ENCODE measurements at regions not wholly inside any gene's neighbourhood (a gene's known extent, or its start where the extent isn't known, plus 50 kb on each side); places are given as distances from the start of the nearest gene placed in this dataset.
"Not testable (repeated sequence)": the region's sequence is repeated elsewhere in the genome, so short reads cannot be mapped to it uniquely, and the experiment has no call there.

GRCh38 chr3:188021041-188021440 is 132.9 kb upstream of the LPP start:
- Histone ChIP-seq H3K27ac (no peak overlapping the region), H3K4me1 (ENCODE audit: low read depth) (no peaks in the 10 kb centered on the region), H3K36me3 (no peaks in the 10 kb centered on the region), H3K9me3 (ENCODE audit: low read depth) (no peaks in the 10 kb centered on the region), H3K27me3 (no peaks in the 10 kb centered on the region), H3K4me3 (no peak overlapping the region)
- TF ChIP-seq CTCF (IDR thresholded peaks at IDR 0.05; ENCODE audit: low read depth, low read length) = no peak
- peak in 1 of 2 donors; percentile 40 for DNase-seq (ENCODE audit: low read depth in 1 of 2, low spot score in 1 of 2)

GRCh38 chr3:188021502-188022040 is 132.4 kb upstream of the LPP start:
- no peak for TF ChIP-seq CTCF (IDR thresholded peaks at IDR 0.05; ENCODE audit: low read depth, low read length)
- no peak overlapping the region for H3K27ac ChIP-seq
- peak in 1 of 2 donors; percentile 80 for DNase-seq (ENCODE audit: low read depth in 1 of 2, low spot score in 1 of 2)
- H3K9me3 ChIP-seq (ENCODE audit: low read depth) = no peaks in the 10 kb centered on the region
- no peaks in the 10 kb centered on the region for H3K27me3 ChIP-seq
- no peaks in the 10 kb centered on the region for H3K4me1 ChIP-seq (ENCODE audit: low read depth)
- no peak overlapping the region for H3K4me3 ChIP-seq
- H3K36me3 ChIP-seq = no peaks in the 10 kb centered on the region

GRCh38 chr3:188022902-188023301 is 131.1 kb upstream of the LPP start:
- H3K4me3 ChIP-seq; H3K4me1 ChIP-seq (ENCODE audit: low read depth); DNase-seq (ENCODE audit: low read depth in 1 of 2, low spot score in 1 of 2); H3K36me3 ChIP-seq; H3K27ac ChIP-seq; H3K27me3 ChIP-seq; H3K9me3 ChIP-seq (ENCODE audit: low read depth): not testable (repeated sequence)

DNA sequence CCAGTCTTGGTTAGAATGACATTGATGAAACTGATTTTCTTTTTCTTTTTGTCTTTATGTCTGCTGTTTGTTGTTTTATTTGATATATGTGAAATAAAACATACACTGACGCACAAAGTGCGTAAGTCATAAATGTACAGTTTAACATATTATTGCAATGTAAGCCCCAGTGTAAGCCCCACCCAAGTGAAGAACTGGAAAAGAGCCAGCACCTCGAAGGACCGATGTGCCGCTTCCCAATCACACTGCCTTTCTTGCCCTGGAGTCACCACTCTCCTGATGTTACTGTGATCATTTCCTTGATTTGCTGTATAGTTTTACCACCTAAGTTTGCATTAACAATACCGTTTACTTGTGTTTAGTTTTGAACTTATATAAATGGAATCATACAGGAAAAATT is 128.4 kb upstream of the LPP start:
- no peak overlapping the region for H3K4me3 ChIP-seq
- no peaks in the 10 kb centered on the region for H3K4me1 ChIP-seq (ENCODE audit: low read depth)
- no peaks in the 10 kb centered on the region for H3K36me3 ChIP-seq
- no peaks in the 10 kb centered on the region for H3K27me3 ChIP-seq
- H3K9me3 ChIP-seq (ENCODE audit: low read depth) = no peaks in the 10 kb centered on the region
- no peak for TF ChIP-seq CTCF (IDR thresholded peaks at IDR 0.05; ENCODE audit: low read depth, low read length)
- H3K27ac ChIP-seq = no peak overlapping the region
- no peak for DNase-seq (ENCODE audit: low read depth in 1 of 2, low spot score in 1 of 2)

DNA sequence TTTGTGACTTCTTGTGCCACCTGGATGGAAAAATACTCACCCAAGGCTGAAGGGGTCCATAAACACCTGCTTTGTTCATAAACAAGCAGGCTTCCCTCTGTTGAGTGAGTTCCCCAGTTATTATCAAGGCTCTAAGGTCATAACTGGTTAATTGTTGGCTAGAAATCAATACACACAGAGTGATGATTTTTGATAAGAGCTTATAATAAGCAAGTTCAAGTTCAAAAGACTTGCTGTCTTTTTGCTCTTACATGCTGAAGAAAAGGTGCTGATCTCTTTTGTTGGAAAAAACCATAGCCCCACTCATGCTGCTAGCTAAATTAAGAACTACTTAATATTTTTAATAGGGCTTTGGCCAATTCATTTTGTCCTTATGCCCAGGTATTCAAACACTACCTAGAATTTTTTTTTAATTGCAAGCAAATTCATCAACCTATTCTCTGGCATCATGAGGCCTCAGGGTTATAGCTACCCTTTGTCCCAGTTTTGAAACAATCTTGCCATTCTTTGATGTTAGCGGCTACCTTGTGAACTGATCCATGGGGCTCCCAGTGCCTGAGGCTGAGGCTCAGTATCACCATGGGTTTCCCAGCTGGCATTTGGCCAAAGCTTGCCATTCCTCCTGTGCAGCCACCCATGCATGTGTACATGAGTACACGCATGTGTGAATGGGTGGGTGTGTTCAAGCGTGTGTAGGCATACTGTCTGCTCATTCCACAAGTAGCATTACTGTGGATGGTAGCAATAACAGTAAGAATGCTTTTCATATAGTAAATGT is 127.6 kb upstream of the LPP start:
- Histone ChIP-seq H3K4me3 (no peak overlapping the region), H3K4me1 (ENCODE audit: low read depth) (no peaks in the 10 kb centered on the region), H3K27ac (no peak overlapping the region), H3K36me3 (no peaks in the 10 kb centered on the region), H3K9me3 (ENCODE audit: low read depth) (no peaks in the 10 kb centered on the region), H3K27me3 (no peaks in the 10 kb centered on the region)
- DNase-seq (ENCODE audit: low read depth in 1 of 2, low spot score in 1 of 2) = no peak
- no peak for TF ChIP-seq CTCF (IDR thresholded peaks at IDR 0.05; ENCODE audit: low read depth, low read length)

- no peak for TF ChIP-seq CTCF (IDR thresholded peaks at IDR 0.05; ENCODE audit: low read depth, low read length)
- Histone ChIP-seq H3K27me3 (no peaks in the 10 kb centered on the region), H3K27ac (no peak overlapping the region), H3K36me3 (no peaks in the 10 kb centered on the region), H3K9me3 (ENCODE audit: low read depth) (no peaks in the 10 kb centered on the region), H3K4me3 (no peak overlapping the region), H3K4me1 (ENCODE audit: low read depth) (no peaks in the 10 kb centered on the region)
- no peak for DNase-seq (ENCODE audit: low read depth in 1 of 2, low spot score in 1 of 2)
Measured at GRCh38 chr3:188031121-188031520, 122.8 kb upstream of the LPP start.

Measured in cardiac muscle cell (in vitro differentiated cells and primary cell).